GM21786 (cell line): ENCODE measurements at regions not wholly inside any gene's neighbourhood (a gene's known extent, or its start where the extent isn't known, plus 50 kb on each side); places are given as distances from the start of the nearest gene placed in this dataset.

Experiments used
- ATAC-seq: cut with Tn5 transposase; IDR thresholded peaks from one replicate; pipeline ENCODE4 v1.9.1; 2021; ENCODE audit not compliant: unreplicated experiment

DNA sequence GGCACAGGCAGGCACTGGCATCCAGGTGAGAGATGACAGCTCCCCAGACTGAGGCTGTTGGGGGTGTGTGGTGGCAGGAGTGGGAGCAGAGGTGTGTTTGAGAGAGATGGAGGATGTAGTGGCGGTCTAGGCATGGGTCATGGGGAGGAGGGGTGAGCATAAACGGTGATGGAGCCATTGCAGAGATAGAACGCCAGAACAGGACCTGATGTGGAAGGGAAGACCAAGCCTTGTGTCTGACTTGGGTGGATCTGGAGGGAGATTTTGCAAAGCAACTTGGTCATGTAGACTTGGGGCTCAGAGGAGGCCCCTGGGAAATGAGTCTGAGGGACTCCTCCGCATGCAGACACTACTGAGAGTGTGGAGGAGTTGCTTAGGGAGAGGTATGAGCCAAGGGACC, 50.0 kb upstream of the CLDN5 start:
- no peak for ATAC-seq

DNA sequence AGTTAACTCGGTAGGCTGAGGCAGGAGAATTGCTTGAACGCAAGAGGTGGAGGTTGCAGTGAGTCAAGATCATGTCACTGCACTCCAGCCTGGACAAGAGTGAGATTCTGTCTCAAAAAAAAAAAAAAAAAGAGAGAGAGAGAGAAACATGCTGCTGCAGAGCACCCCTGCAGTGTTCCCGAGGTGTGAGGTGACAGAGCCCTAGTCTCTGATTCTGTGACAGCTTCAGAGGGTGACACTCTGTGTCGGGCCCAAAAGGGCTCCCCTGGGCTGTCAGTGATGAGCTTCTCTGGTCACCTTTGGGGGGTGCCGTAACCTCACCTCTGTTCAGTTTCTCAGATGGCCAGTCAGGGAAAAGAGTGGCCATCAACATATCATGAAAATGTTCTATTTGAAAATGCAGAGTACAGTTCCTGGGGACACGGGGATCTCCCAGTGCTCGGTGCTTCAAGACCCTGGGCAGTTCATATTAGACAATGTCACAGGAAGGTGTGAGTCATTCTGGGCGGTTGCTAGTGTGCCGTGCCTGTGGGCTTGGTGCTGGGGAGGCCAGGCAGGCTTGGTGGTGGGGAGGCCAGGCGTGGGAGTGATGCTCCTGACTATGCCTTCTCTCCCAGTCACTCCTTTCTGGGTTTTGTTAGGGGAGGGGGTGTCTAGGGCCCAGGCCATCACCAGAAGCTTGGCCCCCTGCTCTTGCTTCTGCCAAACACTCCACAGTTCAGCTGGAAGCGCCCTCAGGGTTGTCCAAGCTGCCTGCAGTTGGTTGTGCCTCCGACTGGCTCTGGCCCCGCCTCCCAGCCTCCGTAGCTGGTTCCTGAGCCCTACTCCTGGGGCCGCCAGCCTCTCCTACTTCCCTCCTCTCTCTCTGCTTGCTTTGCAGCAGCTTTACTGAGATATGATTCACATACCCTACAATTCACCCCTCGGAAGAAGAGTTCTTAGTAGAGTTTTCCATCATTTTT, 52.5 kb upstream of the CLDN5 start:
- no peak for ATAC-seq

DNA sequence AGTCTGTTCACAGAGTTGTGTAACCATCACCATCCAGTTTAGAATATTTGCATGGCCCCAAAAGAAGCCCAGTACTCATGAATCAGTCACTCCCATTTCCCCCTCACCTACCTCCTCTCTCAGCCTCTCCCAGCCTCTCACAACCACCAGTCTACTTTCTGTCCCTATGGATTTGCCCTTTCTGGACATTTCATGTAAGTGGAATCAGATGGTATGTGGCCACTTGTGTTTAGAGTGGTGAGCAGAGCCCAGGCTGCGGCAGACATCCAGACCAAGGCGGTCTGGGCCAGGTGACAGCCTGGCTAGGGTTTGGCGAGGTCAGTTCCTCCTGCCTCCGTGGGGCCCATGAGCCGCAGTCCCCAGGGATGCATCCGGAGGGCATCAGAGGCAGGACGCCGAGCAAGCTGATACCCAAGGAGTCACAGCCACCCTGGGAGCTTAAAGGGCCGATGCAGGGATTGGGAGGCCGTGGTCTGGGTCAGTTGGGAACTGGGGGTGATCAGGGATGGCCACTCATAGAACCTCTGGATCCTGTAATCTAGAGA, 53.3 kb upstream of the CLDN5 start:
- no peak for ATAC-seq

DNA sequence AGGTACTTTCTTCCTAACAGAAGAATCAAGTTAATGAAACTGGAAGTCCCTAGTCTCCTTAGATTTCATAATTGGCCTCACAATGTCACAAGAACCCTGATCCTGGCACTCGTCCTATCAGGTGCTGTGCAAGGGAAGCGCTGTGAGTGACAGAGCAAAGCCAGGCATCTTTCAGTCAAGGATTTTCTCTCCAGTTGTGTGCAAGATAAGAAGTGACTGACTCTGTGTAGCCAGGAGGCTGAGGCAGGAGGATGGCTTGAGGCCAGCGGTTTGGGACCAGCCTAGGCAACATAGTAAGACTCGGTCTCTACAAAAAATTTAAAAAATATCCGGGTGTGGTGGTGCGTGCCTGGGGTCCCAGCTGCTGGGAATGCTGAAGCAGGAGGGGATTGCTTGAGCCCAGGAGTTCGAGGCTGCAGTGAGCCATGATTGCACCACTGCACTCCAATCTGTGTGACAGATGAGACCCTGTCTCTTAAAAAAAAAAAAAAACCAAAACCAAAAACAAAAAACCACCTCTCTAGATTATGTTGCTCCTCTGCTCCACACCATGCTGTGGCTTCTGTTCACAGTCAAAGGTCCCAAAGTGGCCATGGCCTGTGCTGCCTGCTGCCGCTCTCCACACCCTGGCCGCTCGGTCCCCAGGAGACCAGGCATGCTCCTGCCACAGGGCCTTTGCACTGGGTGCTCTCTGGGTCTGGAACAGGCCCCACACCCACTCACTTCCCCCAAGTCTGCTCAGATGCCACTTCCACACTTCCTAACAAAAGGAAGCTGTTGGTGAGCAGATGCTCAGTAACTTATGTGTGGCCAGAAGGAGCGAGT, 54.2 kb upstream of the CLDN5 start:
- no peak for ATAC-seq

DNA sequence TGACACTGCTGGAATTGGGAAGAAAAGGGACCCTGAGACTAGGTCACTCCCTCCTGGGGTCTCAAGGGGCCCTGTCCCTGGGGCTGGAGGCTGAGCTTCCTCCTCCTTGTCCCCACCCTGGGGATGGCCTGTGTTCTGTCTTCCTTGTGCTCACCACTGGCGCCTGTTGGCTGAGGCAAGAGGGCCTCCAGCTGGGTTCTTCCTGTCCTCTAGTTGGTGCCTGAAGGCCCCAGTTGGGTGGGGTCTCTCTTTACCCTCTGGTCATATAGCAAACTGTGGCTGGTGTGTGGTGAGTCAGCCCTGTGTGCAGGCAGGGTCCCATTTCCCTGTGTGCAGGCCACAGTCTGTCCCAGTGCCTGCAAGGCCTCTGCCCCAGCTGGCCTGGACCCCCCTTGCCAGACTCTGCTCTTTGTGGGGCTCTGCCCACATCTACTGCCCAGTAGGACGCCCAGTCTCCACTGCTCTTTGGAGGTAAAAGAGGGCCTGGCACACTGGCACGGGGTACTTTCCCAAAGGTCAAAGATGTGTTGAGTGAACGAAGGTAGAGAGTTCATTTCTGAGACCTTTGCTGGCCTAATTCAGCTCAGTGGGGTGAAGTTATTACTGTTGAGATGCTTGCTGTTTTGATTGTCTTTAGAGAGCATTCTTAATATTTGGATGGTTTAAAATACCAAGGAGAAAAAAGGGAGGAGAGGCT, 55.1 kb upstream of the CLDN5 start:
- no peak for ATAC-seq

DNA sequence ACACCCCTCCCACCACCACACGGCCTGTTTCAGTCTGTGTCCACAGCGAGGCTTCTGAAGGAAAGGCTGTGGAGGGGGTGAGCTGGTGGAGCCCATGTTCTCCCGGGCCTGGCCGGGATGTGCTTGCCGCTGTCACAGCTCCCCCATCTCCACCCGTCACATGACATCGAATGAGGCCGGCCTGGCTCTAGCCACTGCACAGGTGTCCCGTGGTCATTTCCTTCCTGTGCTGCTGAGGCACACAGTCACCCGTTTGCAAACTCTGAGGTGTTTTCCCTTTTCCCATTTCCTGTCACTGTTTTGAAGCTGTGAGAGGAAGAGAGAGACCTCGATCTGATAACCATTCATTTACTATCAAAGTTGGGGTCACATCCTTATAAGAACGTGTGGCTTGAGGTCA, 55.7 kb upstream of the CLDN5 start:
- ATAC-seq: no peak

DNA sequence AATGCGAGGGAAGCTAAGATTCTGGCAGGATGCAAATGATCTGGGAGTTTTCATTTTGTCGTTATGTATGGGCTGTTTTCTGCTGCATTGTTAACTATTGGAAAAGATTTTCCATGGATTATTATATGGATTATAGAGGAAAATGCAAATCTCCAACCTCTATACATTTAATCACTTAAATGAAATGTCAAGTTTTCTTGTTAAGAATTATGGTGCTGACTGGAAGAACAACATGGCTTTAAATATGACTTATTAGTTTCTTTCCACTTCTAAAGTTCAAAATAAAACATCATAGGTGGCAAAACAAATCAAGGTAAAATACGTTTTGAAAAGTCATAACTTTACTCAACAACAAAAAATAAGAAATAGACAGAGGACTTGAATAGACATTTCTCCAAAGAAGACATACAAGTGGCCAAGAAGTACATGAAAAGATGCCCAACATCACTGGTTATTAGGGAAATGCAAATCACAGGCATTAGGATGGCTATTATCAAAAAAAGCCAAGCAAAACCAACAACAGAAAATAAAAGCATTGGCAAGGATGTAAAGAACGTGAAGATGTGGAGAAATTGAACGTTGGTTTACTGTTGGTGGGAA, 56.2 kb upstream of the CLDN5 start:
- ATAC-seq: no peak

DNA sequence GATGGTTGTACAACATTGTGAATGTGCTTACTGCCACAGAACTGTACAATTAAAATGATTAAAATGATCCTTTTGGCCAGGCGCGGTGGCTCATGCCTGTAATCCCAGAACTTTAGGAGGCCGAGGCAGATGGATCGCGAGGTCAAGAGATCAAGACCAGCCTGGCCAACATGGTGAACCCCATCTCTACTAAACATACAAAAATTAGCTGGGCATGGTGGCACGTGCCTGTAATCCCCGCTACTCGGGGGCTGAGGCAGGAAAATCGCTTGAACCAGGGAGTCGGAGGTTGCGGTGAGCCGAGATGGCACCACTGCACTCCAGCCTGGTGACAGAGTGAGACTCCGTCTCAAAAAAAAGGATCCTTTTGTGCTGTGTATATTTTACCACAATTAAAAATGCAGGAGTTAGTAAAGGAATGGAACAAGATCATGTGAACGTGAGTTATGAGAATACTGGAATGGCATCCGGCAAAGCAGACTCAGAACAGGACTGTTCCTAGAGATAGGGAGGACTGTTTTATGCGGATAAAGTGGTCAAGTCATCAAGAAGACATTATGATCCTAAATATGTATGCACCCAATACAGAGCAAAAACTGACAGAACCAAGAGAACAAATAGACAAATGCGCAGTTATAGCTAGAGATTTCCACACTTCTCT, 58.0 kb upstream of the CLDN5 start:
- ATAC-seq: no peak

DNA sequence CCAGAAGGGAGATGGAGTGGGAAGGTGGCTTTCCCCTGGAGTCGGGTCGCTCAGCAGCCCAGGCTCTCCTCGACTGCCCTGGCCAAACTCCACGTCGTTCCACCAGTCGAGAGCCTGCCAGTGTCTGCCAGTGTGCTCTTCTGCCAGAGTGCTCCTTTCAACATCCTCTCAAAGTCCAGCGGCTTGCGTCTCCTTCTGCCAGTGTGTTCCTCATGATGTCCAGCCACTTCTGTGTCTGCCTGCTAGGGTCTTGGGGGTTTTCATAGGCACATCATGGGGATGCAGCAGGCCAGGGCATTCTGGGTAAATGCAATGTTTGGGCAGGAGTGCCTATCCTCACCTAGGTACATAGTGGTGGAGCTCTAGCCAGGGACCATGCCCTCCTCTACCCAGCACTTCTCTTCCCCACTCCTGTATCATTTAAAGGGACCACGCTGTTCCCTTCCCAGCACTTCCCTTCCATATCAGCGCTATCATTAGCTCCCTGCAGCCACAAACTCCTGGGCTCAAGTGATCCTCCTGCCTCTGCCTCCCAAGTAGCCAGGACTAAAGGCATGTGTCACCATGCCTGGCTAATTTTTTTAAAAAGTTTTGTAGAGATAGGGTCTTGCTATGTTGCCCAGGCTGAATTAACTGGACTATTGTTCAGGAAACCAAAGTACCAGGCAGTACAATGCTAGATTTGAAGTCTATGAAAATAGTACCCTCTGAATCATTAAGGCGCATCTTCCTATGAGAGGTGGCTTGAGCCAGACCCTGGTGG, 62.9 kb upstream of the CLDN5 start:
- no peak for ATAC-seq

DNA sequence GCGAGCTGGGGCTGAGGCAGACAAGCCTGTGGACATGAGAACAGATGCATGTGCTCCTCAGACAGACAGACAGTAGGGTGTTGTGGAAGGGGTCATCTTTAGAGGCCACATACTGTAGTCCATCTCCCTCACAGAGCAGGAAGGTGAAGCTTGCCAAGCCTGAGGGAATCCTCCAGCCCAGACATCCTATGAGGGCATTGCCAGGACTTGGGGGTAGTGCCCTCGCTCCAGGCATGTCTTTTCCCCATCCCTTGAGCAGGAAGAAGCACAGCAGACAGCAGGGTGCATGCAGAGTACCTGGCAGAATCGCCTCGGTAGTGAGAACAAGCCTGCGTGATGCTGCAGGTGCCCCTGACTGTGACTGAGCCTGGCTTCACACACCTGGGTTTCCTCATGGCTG, 66.5 kb upstream of the CLDN5 start:
- ATAC-seq: no peak

DNA sequence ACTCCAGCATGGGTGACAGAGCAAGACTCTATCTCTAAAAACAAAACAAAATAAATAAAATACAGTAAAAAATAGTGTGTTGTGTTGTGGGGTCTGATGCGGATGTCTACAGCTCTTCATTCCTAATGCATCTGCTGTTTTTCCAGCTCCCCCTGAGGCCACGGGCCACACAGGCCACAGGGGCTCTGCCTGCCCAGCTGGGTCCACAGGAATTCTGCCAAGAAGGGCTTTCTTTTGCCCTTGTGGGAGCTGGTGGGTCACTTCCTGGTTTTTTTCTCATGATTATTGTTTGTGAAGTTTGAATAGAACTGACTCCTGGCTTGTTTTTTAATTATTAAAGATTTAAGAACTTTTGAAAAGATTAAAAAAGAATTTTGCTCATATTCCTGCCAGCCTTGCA, 67.4 kb upstream of the CLDN5 start:
- no peak for ATAC-seq

DNA sequence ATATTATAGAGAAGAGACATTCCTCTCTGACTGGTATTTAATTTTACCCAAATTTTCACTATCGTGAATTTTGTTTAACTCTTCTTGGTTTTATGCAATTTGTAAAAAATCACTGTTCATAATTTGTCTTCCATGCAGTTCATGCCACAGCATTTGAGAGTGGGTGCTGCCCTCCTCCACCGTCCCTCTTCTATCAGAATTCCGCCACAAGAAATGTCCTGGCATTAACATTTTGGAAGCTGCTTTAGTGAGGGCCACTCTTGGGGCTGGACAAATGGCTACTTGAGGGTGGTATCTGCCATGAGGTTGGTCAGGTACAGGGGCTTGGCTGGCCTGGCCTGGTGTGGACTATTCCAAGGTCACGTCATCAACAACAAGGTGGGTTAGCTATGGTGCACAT, 68.3 kb upstream of the CLDN5 start:
- no peak for ATAC-seq

DNA sequence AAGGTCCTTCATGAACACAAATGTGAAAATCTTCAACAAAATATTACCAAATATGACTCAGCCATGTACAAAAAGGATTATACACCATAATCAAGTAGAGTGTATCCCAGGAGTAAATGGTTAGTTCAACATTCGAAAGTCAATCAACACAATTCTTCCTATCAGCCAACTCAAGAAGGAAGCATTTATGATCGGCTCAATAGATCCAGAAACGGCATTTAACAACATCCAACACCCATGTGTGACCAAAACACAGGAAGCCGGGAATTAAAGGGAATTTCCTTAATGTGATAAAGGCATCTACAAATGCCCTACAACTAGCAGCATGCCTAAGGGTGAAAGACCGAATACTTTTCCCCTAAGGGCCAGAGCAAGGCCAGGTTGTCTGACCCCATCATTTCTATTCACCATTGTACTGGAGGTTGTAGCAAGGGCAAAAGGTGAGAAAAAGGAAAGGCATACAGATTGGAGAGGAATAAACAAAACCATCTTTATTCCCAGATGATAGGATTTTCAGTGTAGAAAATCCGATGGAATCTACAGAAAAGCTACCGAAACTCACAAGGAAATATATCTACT, 69.9 kb upstream of the CLDN5 start:
- ATAC-seq: no peak

DNA sequence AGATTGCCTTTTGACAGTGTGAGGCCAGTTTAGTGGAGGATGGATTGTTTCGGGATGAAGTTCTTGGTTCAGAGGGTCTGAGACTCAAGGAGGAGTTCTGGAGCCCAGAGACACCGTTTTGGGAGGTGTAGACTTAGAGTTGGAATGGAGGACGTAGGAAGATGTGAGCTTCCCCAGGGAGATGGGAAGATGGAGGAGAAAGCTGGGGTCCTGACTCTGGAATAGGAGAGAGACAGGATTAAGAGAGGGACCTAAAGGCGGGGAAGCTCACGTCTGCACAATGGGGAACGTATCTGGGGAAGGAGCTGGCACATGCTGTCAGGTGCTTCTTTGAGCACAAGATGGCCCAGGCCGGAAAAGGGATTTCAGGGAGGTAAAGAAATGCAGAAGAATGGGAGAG, 71.3 kb upstream of the CLDN5 start:
- no peak for ATAC-seq

DNA sequence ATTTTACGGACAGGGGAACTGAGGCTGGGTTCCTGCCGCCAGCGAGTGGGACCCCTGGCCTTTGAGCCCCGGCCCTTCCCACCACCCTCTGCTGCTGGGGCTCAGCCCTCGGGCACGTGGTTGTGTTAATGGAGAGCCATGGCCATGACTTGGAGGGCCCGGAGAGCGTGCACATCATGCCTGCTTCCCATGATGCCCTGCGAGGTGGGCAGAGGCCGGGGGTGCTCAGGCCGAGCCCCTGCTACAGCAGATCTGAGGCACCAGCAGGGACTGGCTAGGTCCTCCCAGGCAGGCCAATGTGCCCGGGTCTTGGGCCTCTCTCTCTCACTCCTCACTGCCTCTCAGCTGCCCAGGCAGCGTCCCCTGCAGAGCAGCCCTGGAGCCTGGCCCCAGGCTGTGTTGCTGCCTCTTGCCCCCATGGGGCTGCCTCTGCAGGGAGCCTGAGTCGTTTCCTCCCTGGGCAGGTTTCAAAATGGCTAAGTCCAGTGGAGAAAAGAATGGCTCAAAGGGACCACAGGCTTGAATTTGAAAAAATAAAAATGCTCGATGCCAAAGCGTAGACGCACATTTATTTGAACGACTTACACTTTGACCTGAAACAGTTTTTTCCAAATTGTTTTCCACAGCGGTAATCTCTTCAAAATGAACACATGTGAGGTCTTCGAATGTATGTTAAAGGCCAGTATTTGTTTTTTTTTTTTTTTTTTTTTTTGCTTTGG, 72.6 kb upstream of the CLDN5 start:
- ATAC-seq: no peak

DNA sequence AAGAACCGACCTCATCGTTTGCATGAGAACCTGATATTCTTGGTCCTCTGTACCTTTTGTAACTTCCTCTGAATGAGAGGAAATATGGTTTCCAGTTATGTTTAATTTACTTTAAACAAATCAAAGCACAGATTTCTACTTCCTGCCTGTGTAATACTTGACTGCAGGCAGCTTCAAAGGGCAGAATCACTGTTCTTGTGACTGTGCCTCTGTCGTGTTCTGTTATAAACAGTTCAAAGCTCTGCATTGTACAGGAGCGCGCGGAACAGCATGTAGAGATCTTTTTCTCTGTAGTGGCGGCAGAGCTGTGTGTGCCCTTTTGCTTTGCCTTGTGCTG, 73.2 kb upstream of the CLDN5 start:
- ATAC-seq: no peak

DNA sequence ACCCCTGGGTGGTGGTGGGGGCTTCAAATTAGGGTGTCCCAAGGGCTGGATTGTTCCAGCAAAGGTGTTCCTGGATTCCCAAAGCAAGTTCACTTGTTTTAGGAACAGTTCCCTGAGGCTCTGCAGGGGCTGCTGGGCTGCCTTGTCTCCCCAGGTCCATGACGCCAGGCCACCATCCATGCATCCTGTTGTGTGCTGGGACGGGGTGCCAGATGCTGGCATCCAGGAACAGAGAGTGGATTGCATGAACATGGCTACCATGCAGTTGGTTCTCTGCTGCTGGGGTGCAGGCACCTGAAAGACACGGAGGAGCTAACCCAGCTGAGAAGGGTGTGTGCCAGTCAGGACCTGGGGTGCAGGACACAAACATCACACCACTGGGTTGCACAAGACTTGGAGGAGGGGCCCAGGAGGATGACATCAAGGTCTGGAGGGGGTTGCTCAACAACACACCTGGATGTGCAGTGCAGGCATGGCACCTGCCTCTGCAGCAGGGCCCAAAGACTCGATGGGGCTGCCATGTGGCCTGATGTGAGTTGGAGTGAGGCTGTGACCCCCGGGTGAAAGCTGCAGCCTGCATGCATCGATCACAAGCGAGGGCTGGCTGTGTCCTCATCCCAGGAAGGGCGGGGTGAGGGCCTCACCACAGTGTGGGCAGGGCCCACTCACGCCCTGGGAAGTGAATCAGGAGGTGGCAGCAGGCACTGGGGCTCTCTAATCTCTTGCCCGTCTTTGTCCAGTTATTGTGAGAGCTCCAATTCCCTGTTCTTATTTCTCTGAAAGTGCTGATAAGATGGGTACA, 74.0 kb upstream of the CLDN5 start:
- ATAC-seq: no peak

DNA sequence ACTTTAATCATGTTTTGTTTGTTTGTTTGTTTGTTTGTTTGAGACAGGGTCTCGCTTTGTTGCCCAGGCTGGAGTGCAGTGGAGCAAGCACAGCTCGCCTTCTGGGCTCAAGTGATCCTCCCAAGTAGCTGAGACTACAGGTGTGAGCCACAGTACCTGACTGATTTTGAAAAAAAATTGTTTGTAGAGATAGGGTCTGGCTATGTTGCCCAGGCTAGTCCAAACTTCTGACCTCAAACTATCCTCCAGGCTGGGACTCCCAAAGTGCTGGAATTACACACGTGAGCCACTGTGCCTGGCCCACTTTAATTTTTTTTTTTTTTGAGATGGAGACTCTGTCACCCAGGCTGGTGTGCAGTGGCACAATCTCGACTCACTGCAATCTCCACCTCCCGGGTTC, 74.8 kb upstream of the CLDN5 start:
- ATAC-seq: no peak
